Lower leg skin (tissue), 3 donors: ENCODE measurements at regions not wholly inside any gene's neighbourhood (a gene's known extent, or its start where the extent isn't known, plus 50 kb on each side); places are given as distances from the start of the nearest gene placed in this dataset.

Source experiments
- POLR2A ChIP-seq, 2 donors: fragments of 450-650 bp; IDR thresholded peaks; one replicate each; pipeline ENCODE4 v1.6.1; 2016 to 2017; ENCODE audit warnings: antibody characterized with exemption in 2 of 2, mild to moderate bottlenecking in 1 of 2, moderate library complexity in 1 of 2
- TF ChIP-seq, protein P1 (sequence below), 3 donors: fragments of 450-650 bp; IDR thresholded peaks; one replicate each; pipeline ENCODE4 v1.5.1; 2016; ENCODE audit warnings: antibody characterized with exemption in 3 of 3, mild to moderate bottlenecking in 3 of 3, moderate library complexity in 2 of 3

DNA sequence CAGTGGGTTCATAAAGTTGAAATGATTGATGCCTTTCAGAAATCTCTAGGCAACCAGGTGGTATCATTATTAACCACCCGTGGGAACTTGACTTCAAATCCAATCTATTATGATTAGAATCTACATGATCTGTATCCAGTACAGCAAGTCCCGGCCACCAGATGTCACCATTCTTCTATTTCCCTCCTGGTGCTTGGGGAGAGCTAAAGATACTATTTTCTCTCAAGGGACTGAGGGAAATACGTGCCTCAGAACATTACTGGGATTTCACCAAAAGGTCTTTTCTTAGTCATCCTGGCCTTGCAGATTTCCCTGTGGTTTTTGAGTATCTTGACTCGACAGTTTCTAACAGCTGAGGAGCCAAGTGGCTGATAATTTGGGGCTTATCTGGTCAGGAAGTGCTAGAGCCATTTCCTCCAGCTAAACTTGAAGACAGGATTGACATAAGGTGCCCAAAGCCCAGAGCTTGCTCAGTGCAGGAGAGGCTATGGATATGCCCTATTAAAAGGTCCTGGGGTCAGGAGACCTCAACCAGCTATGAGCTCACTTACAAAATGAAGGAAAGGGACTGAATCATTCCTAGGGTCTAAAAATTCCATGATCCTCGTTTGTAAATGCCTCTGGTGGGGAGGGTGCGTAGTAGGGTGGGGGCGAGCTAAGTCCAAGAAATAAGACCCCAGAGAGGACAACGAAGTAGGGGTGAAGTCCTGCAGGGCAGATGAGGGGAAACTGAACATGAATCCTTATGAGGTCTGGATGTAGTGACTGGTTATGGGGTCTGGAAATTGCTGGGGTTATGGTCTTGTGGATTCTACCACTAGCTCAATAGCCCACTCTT is 135.4 kb upstream of the MGAT5 start:
- TF ChIP-seq, protein P1, sequence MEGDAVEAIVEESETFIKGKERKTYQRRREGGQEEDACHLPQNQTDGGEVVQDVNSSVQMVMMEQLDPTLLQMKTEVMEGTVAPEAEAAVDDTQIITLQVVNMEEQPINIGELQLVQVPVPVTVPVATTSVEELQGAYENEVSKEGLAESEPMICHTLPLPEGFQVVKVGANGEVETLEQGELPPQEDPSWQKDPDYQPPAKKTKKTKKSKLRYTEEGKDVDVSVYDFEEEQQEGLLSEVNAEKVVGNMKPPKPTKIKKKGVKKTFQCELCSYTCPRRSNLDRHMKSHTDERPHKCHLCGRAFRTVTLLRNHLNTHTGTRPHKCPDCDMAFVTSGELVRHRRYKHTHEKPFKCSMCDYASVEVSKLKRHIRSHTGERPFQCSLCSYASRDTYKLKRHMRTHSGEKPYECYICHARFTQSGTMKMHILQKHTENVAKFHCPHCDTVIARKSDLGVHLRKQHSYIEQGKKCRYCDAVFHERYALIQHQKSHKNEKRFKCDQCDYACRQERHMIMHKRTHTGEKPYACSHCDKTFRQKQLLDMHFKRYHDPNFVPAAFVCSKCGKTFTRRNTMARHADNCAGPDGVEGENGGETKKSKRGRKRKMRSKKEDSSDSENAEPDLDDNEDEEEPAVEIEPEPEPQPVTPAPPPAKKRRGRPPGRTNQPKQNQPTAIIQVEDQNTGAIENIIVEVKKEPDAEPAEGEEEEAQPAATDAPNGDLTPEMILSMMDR (IDR thresholded peaks at IDR 0.05): no peak
- TF ChIP-seq POLR2A (IDR thresholded peaks at IDR 0.05): no peak
